HL-60/S4 treated with retinoic acid at 250 ng/mL for 4 days and 3 days (cell line): ENCODE measurements at regions not wholly inside any gene's neighbourhood (a gene's known extent, or its start where the extent isn't known, plus 50 kb on each side); places are given as distances from the start of the nearest gene placed in this dataset.

Experiments used
- in situ Hi-C: fragments of 300-500 bp; cut with MboI; formaldehyde crosslinking; loops from 2 replicates; pipeline ENCODE4 v1.7.0; 2022; ENCODE audit warnings: low sequenced_read_pairs

- in situ Hi-C loops, result no loop called here
Measured at GRCh38 chr11:128330203-128330602, 257.2 kb downstream of the ETS1 start.

DNA sequence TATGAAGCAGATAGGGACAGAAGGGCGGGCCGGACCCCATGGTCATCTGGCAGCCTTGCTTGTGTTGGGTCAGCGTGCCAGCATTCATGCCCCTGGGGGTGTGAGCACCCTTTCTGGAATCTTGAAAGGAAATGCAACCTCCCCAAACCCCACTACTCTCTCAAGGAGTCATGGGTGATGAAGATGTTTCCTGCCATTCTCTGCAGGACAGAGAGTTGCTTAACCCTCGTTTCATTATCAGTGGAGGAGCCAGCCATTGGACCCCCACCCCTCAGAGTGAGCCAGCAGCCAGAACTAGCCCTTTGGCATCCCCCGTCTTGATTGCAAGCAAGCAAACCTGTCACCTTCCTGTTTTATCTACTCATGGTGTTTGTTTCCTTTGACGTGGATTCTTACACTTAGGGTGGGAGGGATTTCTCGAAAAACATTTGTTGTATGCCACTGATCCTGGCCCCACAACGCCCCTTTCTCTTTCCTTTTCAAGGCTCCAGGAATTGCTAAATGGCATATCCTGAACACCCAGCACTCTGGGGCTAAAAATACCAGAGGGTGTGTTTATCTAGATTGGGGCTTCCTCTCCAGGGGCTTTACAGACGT lies 258.3 kb downstream of the ETS1 start:
- in situ Hi-C loops, result no loop called here

- in situ Hi-C loops, result no loop called here
Measured at GRCh38 chr11:128327274-128327673, 260.1 kb downstream of the ETS1 start.

- in situ Hi-C loops, result no loop called here
Measured at GRCh38 chr11:128326791-128327190, 260.6 kb downstream of the ETS1 start.

- in situ Hi-C loops, result no loop called here
Measured at GRCh38 chr11:128324531-128325141, 262.7 kb downstream of the ETS1 start.

DNA sequence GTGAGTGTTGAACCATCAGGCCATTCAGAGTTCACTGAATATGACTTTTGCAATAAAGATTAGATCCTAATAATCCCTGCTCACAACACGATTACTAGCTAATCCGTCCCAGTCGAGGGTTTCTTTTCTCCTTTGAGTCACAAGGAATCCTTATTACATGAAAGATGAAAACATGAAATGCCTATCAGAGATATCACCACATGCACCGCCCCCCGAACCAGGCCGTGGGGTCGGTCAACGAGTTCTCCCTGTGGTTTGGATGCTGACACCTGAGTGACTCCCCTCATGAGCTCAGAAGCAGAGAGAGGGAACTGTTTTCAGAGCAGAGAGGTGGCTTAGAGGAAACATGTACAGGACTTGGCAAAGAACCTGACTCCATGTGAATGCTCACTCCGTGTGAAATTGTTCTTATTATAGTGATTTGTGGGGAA lies 263.3 kb downstream of the ETS1 start:
- in situ Hi-C loops, result no loop called here

GRCh38 chr11:128323381-128323780 lies 264.0 kb downstream of the ETS1 start:
- in situ Hi-C loops, result no loop called here

GRCh38 chr11:128318856-128319474 lies 268.4 kb downstream of the ETS1 start:
- in situ Hi-C loops, result no loop called here

- in situ Hi-C loops, result no loop called here
Measured at GRCh38 chr11:128316541-128317227, 270.7 kb downstream of the ETS1 start.

DNA sequence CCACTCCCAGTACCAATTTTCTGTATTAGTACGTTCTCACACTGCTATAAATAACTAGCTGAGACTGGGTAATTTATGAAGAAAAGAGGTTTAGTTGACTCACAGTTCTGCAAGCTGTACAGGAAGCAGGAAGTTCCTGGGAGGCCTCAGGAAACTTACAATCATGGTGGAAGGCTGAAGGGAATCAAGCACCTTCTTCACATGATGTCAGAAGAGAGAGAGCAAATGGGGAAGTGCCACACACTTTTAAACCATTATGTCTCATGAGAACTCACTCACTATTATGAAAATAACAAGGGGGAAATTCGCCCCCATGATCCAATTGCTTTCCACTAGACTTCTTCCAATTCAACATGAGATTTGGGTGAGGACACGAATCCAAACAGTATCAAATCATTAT lies 271.4 kb downstream of the ETS1 start:
- in situ Hi-C loops, result no loop called here

- in situ Hi-C loops, result no loop called here
Measured at GRCh38 chr11:128313931-128314330, 273.4 kb downstream of the ETS1 start.

DNA sequence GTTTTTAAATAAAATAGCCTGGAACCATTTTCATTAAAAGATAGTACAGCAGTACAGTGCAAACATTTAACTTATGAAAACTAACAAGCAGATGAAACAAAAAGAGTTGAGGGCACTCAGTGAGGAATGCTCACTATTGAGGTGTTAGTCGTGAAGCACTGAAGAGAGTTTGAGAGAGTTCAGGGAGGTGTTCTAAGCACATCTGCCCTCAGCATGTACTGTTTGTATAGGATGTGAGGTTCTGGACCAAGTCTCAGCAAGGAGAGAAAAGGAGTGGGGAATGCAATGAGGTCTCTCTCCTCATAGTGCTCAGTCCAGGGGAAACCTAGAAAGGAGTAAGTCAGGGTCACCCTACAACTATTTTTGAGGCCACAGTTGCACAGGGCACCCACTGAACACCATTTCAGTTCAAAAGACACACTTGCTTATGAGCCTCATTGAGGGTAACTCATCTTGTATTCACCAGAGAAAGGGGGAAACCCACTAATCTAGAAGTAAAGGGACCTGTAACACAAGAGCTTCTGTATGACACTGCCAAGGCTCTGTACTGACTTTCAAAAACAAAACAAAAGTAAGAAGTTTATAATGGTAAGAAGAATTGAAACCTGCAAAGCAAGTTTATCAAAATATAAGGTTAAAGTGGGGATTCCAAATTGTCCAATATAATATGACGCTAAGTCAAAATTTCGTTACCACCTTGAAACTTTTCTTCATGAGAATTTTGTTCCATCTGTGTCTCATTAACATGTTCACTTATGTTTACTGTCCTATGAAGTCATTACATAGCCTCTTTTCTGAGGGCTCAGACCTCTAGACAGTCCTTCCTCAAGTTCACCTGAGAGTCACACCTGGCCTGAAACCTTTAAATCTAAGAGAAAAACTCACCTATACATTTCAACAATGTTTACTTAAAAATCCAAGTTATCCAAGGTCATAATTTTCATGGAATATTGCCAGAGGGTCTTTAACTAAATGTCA lies 275.3 kb downstream of the ETS1 start:
- in situ Hi-C loops, result no loop called here

- in situ Hi-C loops, result no loop called here
Measured at GRCh38 chr11:128310676-128311445, 276.5 kb downstream of the ETS1 start.

GRCh38 chr11:128310005-128310404 lies 277.4 kb downstream of the ETS1 start:
- in situ Hi-C loops, result no loop called here

DNA sequence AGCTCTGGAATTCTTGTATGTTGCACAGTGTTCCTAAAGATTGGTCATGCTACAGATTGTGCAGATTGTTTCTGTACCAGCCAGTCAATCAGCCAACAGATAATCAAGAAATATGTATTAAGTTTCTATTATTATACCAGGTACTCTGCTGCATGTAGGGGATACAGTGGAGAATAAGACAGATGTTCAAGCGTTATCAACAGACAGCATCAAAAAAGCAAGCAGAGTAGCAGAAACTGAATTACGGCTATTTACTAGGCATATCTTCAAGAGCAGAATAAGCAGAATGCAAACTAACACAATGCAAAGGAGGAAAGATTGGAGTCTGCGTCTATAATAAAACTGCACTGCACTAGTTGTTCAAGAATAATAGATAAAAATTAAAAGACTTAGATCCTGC lies 278.6 kb downstream of the ETS1 start:
- in situ Hi-C loops, result no loop called here

- in situ Hi-C loops, result no loop called here
Measured at GRCh38 chr11:128305588-128305987, 281.8 kb downstream of the ETS1 start.

- in situ Hi-C loops, result no loop called here
Measured at GRCh38 chr11:128304666-128305485, 282.5 kb downstream of the ETS1 start.

DNA sequence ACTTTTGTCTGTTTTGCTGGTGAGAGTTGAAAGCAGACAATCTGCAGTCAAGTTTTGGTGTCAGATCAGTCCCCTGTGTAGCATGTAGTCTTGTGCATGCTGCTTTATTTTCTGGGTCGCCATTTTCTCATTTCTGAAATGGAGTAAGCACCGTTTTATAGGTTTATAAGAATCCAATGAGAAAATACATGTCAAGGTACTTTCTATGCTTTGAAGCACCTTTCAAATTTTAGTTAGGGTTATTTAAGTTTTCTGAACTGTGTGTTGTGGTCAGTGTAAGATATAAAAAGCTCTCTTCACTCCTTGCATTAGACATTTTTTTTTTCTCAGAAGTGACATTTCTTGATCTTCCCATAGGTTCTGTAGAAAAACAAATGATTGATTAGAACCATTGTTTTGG lies 283.2 kb downstream of the ETS1 start:
- in situ Hi-C loops, result no loop called here

DNA sequence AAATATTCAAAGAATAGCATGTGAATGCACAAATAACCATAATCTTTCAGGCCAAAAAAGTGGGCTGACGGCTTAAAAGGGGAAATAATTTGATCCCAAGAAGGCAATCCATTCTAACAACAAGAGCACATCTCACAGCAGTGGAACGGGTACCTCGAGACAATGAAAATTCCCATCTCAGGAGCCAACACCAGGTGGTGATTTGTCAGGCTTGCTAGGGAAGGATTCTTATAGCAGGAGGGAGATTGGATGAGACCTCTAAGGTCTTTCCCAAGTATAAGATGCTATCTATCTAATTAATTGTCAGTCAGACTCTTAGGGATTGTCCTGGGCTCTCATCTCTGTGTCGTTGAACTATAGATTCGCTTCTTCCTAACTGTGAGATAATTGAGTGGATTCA lies 284.0 kb downstream of the ETS1 start:
- in situ Hi-C loops, result no loop called here
